RWPE2 (cell line): ENCODE measurements at regions not wholly inside any gene's neighbourhood (a gene's known extent, or its start where the extent isn't known, plus 50 kb on each side); places are given as distances from the start of the nearest gene placed in this dataset.

Experiments
- ATAC-seq: fragments of 200-7000 bp; cut with Tn5 transposase; 3 replicates; pipeline ENCODE4 v1.9.1; 2021; ENCODE audit warnings: low read depth
- DNase-seq: peaks from one replicate; pipeline ENCODE4 v3.0.0-alpha.2; 2020; ENCODE audit warnings: low spot score
- H3K27ac ChIP-seq: fragments of 450-650 bp; 2 replicates; pipeline ENCODE4 v1.5.1; 2017; ENCODE audit warnings: mild to moderate bottlenecking; ENCODE audit not compliant: poor library complexity, severe bottlenecking
- H3K27me3 ChIP-seq: fragments of 250-450 bp; sonication (Bioruptor Pico); 2 replicates; pipeline ENCODE4 v1.5.1; 2021; ENCODE audit warnings: mild to moderate bottlenecking, moderate library complexity; ENCODE audit not compliant: insufficient read depth, poor library complexity, severe bottlenecking
- H3K36me3 ChIP-seq: fragments of 250-450 bp; sonication (Bioruptor Pico); 2 replicates; pipeline ENCODE4 v1.5.1; 2020; ENCODE audit warnings: low read depth, mild to moderate bottlenecking, moderate library complexity
- H3K4me1 ChIP-seq: fragments of 250-450 bp; sonication (Bioruptor Pico); 2 replicates; pipeline ENCODE4 v1.5.1; 2021; ENCODE audit warnings: mild to moderate bottlenecking, moderate library complexity; ENCODE audit not compliant: insufficient read depth, poor library complexity, severe bottlenecking
- H3K4me3 ChIP-seq: fragments of 250-450 bp; sonication (Bioruptor Pico); 2 replicates; pipeline ENCODE4 v1.5.1; 2021; ENCODE audit warnings: mild to moderate bottlenecking, moderate library complexity; ENCODE audit not compliant: severe bottlenecking
- H3K9me3 ChIP-seq: fragments of 250-450 bp; sonication (Bioruptor Pico); 2 replicates; pipeline ENCODE4 v1.5.1; 2021; ENCODE audit warnings: mild to moderate bottlenecking, moderate library complexity; ENCODE audit not compliant: severe bottlenecking
- TF ChIP-seq, protein P1 (sequence below): fragments of 450-650 bp; IDR thresholded peaks from one replicate; pipeline ENCODE4 v1.5.1; 2017; ENCODE audit warnings: mild to moderate bottlenecking, moderate library complexity; ENCODE audit not compliant: poor library complexity, severe bottlenecking

DNA sequence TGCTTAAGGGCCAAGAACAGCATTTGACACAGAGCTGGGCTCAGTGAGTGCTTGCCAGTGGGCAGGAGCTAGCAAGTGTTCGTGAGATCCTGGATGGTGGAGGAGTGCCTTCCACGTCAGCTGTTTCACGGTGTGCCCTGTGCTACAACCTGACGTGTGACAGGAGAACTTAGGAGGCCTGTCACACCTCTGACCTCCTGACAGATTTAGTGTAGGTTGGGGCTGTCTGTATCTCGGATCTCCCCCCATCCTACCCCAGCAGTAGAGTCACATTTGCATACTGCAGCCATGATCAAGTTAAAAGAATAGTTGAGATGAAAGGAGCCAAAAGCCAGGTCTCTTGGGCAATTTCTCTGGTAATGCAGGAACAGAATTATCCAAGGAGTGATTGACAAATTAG, 200.8 kb upstream of the CHD6 start:
- ATAC-seq (no peak), DNase-seq (no peak)
- Histone ChIP-seq H3K4me3 (no peak overlapping the region), H3K36me3 (no peaks in the 10 kb centered on the region), H3K27ac (no peak overlapping the region), H3K4me1 (no peaks in the 10 kb centered on the region), H3K27me3 (no peaks in the 10 kb centered on the region), H3K9me3 (no peaks in the 10 kb centered on the region)
- TF ChIP-seq, protein P1, sequence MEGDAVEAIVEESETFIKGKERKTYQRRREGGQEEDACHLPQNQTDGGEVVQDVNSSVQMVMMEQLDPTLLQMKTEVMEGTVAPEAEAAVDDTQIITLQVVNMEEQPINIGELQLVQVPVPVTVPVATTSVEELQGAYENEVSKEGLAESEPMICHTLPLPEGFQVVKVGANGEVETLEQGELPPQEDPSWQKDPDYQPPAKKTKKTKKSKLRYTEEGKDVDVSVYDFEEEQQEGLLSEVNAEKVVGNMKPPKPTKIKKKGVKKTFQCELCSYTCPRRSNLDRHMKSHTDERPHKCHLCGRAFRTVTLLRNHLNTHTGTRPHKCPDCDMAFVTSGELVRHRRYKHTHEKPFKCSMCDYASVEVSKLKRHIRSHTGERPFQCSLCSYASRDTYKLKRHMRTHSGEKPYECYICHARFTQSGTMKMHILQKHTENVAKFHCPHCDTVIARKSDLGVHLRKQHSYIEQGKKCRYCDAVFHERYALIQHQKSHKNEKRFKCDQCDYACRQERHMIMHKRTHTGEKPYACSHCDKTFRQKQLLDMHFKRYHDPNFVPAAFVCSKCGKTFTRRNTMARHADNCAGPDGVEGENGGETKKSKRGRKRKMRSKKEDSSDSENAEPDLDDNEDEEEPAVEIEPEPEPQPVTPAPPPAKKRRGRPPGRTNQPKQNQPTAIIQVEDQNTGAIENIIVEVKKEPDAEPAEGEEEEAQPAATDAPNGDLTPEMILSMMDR, result no peak

DNA sequence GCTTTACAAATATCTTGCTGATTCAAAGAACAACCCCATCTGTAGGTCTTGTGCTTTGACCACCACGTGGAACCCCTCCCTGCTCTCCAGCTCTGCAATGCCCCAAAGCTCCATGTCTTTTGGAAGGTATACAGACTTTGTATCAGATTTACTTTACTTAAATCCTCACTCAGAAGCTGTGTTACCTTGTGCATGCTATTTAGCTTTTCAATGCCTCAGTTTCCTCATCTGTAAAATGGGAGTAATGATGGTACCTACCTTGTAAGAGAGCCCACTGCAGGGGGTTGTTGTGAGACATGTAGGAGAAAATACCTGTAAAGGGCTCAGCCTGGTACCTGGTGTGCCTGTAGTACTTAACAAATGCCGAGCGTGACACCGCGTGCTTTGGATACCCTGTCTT, 200.2 kb upstream of the CHD6 start:
- DNase-seq (no peak), ATAC-seq (no peak)
- TF ChIP-seq, protein P1, result no peak
- Histone ChIP-seq H3K27me3 (no peaks in the 10 kb centered on the region), H3K27ac (no peak overlapping the region), H3K4me3 (no peak overlapping the region), H3K36me3 (no peaks in the 10 kb centered on the region), H3K9me3 (no peaks in the 10 kb centered on the region), H3K4me1 (no peaks in the 10 kb centered on the region)

DNA sequence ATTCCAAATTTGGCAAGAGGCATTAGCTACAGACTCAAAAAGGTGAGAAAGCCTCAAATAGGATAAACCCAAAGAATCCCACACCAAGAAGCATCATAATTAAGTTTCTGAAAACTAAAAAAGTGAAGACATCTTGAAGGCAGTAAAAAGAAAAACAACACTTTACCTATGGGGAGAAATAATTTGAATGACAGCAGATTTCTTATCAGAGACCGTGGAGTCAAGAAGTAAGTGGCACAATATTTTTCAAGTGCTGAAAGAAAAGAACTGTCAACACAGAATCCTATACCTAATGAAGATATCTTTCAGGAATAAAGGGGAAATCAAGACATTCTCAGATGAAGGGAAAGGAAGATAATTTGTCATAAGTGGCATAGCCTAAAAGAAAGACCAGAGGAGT, 193.3 kb upstream of the CHD6 start:
- H3K27me3 ChIP-seq, result no peaks in the 10 kb centered on the region
- TF ChIP-seq, protein P1, result no peak
- no peaks in the 10 kb centered on the region for H3K9me3 ChIP-seq
- H3K4me1 ChIP-seq, result no peaks in the 10 kb centered on the region
- ATAC-seq (no peak), DNase-seq (no peak)
- no peaks in the 10 kb centered on the region for H3K36me3 ChIP-seq
- H3K4me3 ChIP-seq, result no peak overlapping the region
- no peak overlapping the region for H3K27ac ChIP-seq

DNA sequence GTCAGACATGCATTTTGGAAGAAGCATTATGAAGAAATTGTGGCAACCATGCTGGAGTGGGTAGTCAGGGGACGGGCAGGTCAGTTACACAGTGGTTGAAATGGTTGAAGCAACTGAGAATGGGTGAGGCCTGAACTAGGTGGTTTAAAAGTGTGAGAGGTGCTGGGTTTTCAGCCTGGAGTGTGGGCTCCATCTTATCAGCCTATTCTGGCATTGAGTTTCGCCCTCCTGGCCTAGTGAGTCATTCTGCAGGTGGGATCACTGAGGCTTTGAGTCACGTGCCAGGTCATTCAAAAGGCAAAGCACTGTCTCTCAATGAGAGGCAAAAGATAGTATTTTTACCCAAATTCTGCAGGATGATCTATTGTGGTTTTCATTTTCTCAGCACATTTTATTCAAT, 181.9 kb upstream of the CHD6 start:
- no peak for DNase-seq
- no peak for ATAC-seq
- no peak overlapping the region for H3K4me3 ChIP-seq
- TF ChIP-seq, protein P1, result no peak
- H3K9me3 ChIP-seq, result no peaks in the 10 kb centered on the region
- no peaks in the 10 kb centered on the region for H3K36me3 ChIP-seq
- peaks cover 2% of the 10 kb centered on the region for H3K27me3 ChIP-seq
- H3K27ac ChIP-seq, result no peak overlapping the region
- no peaks in the 10 kb centered on the region for H3K4me1 ChIP-seq

DNA sequence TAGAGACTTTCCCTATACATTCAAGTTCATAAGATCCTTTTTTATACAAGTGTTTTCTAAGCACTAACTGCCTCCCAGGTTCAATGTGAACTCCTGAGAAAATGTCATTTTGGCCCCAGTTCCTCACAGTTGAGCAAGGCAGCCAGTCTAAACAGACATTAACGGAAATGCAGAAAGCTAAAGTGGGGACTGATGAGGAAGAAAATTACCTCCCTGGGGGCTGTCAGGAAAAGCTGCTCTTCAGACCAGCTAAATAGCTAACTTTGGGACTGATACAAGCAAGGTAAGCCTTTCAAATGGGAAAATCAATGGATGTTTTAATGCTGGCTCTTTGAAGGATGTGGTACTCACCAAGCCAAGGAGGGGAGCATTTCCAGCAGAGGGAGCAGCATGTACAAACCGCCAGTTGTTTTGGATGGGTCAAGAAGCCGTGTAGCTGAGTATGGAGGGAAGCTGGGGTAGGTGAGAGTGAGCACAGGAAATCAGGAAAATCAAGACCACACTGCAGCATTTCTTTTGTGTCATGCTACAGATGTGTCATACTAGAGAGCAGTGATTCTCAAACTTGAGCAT, 180.8 kb upstream of the CHD6 start:
- DNase-seq, result no peak
- Histone ChIP-seq H3K4me1 (no peaks in the 10 kb centered on the region), H3K4me3 (no peak overlapping the region), H3K27ac (no peak overlapping the region), H3K9me3 (no peaks in the 10 kb centered on the region), H3K36me3 (no peaks in the 10 kb centered on the region), H3K27me3 (no peaks in the 10 kb centered on the region)
- peak; percentile 30; the same call in 1 of the 3 replicates for ATAC-seq
- TF ChIP-seq, protein P1, result no peak
